H7 (cell line): ENCODE measurements at regions not wholly inside any gene's neighbourhood (a gene's known extent, or its start where the extent isn't known, plus 50 kb on each side); places are given as distances from the start of the nearest gene placed in this dataset.
"Not testable (repeated sequence)": the region's sequence is repeated elsewhere in the genome, so short reads cannot be mapped to it uniquely, and the experiment has no call there.

Experiments
- DNase-seq: peaks from one replicate; pipeline ENCODE4 v3.0.0; 2012
- H3K27me3 ChIP-seq: 2 replicates; pipeline ENCODE4 v1.6.0; 2011; ENCODE audit warnings: mild to moderate bottlenecking, low read length; ENCODE audit not compliant: control insufficient read depth, insufficient read depth
- H3K36me3 ChIP-seq: replicated peaks from 2 replicates; pipeline ENCODE4 v1.5.1; 2011; ENCODE audit warnings: low read length; ENCODE audit not compliant: control insufficient read depth, insufficient read depth
- H3K4me3 ChIP-seq: 2 replicates; pipeline ENCODE4 v1.5.1; 2011; ENCODE audit warnings: low read depth, mild to moderate bottlenecking, control low read depth, low read length, moderate library complexity; ENCODE audit not compliant: insufficient read depth

DNA sequence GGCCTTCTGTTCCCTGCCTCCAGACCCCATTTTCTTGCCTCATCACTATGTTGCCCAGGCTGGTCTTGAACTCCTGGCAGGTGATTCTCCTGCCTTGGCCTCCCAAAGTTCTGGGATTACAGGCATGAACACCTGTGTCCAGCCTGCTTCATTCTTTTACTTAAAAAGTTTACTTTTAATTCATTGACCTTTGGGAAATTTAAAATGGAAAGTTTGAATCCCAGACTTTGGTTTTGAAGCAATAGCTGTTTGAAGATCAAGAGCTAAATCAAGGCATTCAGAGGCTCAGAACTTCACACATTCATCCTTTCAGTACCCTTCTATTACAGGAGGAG lies 79.3 kb upstream of the SESTD1 start:
- Histone ChIP-seq H3K4me3 (no peak overlapping the region), H3K36me3 (no peaks in the 10 kb centered on the region), H3K27me3 (no peaks in the 10 kb centered on the region)
- DNase-seq: no peak

DNA sequence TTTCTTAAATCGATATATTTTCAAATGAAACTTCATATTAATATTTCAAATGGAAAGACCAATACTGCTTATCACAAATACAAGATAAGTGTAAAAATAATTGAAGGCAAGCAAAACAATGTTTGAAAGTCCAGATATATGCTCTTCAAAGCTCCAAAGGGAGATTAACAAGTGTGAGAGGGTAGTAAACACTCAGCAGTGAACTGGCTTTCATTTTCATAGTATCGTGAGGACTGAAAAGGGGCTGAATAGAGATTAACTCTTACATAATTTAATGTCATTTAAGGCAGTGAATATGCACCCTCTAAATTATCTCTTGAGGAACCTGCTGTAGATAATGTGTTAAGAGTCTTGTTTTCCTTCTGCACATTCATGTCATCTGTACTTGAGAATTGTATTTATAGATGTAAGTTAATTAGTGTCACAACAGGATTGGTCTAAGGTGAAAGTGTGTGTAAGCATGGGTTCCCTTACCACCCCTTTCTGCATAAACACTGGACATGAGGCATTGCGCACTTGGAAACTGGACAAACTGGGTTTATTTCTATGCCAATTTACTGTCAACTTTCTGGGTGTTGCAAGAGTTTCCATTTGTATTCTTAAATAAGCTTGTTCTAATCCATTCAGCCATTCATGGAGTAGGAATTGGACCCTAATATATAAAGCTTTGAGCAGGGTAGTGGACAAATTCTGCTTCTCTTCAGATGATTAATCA lies 76.7 kb upstream of the SESTD1 start:
- no peak for DNase-seq
- Histone ChIP-seq H3K36me3 (no peaks in the 10 kb centered on the region), H3K27me3 (no peaks in the 10 kb centered on the region), H3K4me3 (no peak overlapping the region)

- Histone ChIP-seq H3K4me3 (no peak overlapping the region), H3K27me3 (no peaks in the 10 kb centered on the region), H3K36me3 (no peaks in the 10 kb centered on the region)
- DNase-seq: no peak
These were observed 76.0 kb upstream of the SESTD1 start for GRCh38 chr2:179340678-179341077.

- DNase-seq: no peak
- H3K27me3 ChIP-seq: no peaks in the 10 kb centered on the region
- no peaks in the 10 kb centered on the region for H3K36me3 ChIP-seq
- no peak overlapping the region for H3K4me3 ChIP-seq
These were observed 74.0 kb upstream of the SESTD1 start for GRCh38 chr2:179338681-179339080.

GRCh38 chr2:179336782-179337534 lies 72.3 kb upstream of the SESTD1 start:
- Histone ChIP-seq H3K27me3 (no peaks in the 10 kb centered on the region), H3K36me3 (no peaks in the 10 kb centered on the region), H3K4me3 (no peak overlapping the region)
- peak; percentile 6 for DNase-seq

DNA sequence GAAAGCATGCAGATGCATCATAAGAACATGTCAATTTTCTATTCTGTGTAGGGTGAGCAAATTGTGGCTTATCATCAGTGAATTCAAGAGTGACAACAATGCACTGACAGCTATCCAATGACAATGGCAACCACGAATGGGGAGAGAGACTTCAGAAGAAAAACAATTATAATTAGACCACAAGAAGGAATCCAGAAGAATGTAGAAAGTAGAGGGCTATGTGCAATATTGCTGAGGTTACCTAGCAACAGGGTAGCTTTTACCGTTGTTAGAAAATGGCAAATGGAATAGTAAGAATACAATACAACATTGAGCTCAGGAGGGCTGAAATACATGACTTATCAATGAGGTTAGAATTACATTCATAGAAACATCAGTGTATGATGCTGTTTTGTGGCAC lies 71.1 kb upstream of the SESTD1 start:
- DNase-seq: no peak
- no peaks in the 10 kb centered on the region for H3K36me3 ChIP-seq

DNA sequence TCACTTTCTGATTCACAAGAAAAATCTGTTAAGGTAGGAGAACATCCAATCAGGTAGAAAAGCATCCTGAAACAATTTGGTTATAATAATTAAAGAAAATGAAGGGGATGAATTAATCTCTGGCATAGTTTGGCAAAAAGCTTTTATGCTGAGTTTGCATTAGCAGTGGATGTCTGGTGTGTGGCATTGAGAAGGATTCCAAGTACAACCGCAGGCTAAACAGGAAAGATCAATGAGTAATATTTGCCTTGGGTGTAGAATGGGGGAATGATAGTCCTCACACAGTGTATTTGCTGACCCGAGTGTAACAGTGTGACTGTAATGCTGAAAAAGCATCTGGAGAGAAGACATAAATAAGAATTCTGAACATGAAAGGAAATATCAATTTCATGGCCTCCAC lies 68.3 kb upstream of the SESTD1 start:
- Histone ChIP-seq H3K36me3 (no peaks in the 10 kb centered on the region), H3K4me3 (no peak overlapping the region), H3K27me3 (no peaks in the 10 kb centered on the region)
- no peak for DNase-seq

More for the DNA sequence above, 71.1 kb upstream of the SESTD1 start:
- Histone ChIP-seq H3K27me3 (no peaks in the 10 kb centered on the region), H3K4me3 (no peak overlapping the region)

DNA sequence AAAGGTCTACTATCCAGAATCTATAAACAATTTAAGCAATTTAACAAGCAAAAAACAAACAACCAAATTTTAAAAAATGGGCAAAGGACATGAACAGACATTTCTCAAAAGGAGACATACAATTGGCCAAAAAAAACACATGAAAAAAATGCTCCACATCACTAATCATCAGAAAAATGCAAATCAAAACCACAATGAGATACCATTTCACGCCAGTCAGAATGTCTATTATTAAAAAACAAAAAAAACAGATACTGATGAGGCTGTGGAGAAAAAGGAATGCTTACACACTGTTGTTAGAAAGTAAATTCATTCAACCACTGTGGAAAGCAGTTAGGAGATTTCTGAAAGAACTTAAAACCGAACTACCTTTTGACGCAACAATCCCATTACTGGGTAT lies 66.4 kb upstream of the SESTD1 start:
- DNase-seq: no peak
- Histone ChIP-seq H3K4me3 (no peak overlapping the region), H3K36me3 (no peaks in the 10 kb centered on the region), H3K27me3 (no peaks in the 10 kb centered on the region)

DNA sequence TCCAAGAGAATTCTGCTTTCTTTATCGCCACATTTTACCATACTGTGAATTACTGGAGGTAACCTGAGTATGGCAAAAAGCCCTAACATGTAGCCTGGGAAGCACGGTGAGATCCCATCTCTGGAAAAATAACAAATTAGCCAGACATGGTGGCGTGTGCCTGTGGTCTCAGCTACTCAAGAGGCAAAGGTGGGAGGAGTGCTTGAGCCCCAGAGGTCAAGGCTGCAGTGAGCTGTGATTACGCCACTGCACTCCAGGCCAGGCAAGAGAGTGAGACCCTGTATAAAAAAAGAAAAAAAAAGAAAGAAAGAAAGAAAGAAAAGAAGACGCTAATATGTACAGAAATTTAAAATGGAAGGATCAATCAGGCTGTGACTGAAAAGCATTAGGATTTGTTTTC lies 57.7 kb upstream of the SESTD1 start:
- H3K27me3 ChIP-seq: no peaks in the 10 kb centered on the region
- DNase-seq: no peak
- no peak overlapping the region for H3K4me3 ChIP-seq
- no peaks in the 10 kb centered on the region for H3K36me3 ChIP-seq

DNA sequence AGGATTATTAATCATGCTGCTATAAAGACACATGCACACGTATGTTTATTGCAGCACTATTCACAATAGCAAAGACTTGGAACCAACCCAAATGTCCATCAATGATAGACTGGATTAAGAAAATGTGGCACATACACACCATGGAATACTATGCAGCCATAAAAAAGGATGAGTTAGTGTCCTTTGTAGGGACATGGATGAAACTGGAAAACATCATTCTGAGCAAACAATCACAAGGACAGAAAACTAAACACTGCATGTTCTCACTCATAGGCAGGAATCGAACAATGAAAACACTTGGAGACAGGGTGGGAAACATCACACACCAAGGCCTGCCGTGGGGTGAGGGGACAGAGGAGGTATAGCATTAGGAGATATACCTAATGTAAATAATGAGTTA lies 56.4 kb upstream of the SESTD1 start:
- not testable (repeated sequence) for H3K36me3 ChIP-seq, H3K27me3 ChIP-seq, DNase-seq, H3K4me3 ChIP-seq

- H3K4me3 ChIP-seq, H3K27me3 ChIP-seq, H3K36me3 ChIP-seq, DNase-seq: not testable (repeated sequence)
These were observed 50.1 kb upstream of the SESTD1 start for GRCh38 chr2:179314729-179315128.
